H1 (cell line): ENCODE measurements at regions not wholly inside any gene's neighbourhood (a gene's known extent, or its start where the extent isn't known, plus 50 kb on each side); places are given as distances from the start of the nearest gene placed in this dataset.

Experiments used
- CBX5 ChIP-seq: fragments of 300-800, 300-1000 bp; sonication (generic); IDR thresholded peaks from 2 replicates; pipeline ENCODE4 v1.7.1; 2016; ENCODE audit warnings: antibody characterized with exemption, low read length, low read depth
- TBP ChIP-seq: IDR thresholded peaks from 2 replicates; pipeline ENCODE4 v1.6.1; 2011; ENCODE audit warnings: low read depth, low read length, improper control_type of control experiment
- TF ChIP-seq, protein P1 (sequence below): fragments of 300-600 bp; sonication (generic); IDR thresholded peaks from 2 replicates; pipeline ENCODE4 v1.7.1; 2012; ENCODE audit warnings: low read length, moderate library complexity, mild to moderate bottlenecking, inconsistent platforms; ENCODE audit not compliant: insufficient replicate concordance
- TF ChIP-seq, protein P2 (sequence below): IDR thresholded peaks from 2 replicates; pipeline ENCODE4 v1.6.1; 2012; ENCODE audit warnings: inconsistent platforms

DNA sequence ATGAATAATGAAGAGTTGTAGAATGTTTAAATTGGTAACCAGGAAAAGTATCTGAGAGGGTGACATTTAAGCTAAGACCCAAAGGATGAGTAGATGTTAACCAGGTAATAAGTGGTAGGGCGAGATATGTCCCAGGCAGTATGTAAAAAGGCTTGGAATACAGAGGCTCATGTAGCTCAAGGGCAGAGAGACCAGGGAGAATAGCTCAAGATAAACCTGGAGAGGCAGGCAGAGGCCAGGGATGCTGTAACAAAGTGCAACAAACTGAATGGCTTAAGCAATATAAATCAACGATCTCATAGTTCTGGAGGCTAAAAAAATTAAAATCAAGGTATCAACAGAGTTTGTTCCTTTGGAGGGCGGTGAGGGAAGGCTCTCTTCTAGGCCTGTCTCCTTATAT is 660.8 kb downstream of the KLHL13 start (continued):
- TF ChIP-seq, protein P1, sequence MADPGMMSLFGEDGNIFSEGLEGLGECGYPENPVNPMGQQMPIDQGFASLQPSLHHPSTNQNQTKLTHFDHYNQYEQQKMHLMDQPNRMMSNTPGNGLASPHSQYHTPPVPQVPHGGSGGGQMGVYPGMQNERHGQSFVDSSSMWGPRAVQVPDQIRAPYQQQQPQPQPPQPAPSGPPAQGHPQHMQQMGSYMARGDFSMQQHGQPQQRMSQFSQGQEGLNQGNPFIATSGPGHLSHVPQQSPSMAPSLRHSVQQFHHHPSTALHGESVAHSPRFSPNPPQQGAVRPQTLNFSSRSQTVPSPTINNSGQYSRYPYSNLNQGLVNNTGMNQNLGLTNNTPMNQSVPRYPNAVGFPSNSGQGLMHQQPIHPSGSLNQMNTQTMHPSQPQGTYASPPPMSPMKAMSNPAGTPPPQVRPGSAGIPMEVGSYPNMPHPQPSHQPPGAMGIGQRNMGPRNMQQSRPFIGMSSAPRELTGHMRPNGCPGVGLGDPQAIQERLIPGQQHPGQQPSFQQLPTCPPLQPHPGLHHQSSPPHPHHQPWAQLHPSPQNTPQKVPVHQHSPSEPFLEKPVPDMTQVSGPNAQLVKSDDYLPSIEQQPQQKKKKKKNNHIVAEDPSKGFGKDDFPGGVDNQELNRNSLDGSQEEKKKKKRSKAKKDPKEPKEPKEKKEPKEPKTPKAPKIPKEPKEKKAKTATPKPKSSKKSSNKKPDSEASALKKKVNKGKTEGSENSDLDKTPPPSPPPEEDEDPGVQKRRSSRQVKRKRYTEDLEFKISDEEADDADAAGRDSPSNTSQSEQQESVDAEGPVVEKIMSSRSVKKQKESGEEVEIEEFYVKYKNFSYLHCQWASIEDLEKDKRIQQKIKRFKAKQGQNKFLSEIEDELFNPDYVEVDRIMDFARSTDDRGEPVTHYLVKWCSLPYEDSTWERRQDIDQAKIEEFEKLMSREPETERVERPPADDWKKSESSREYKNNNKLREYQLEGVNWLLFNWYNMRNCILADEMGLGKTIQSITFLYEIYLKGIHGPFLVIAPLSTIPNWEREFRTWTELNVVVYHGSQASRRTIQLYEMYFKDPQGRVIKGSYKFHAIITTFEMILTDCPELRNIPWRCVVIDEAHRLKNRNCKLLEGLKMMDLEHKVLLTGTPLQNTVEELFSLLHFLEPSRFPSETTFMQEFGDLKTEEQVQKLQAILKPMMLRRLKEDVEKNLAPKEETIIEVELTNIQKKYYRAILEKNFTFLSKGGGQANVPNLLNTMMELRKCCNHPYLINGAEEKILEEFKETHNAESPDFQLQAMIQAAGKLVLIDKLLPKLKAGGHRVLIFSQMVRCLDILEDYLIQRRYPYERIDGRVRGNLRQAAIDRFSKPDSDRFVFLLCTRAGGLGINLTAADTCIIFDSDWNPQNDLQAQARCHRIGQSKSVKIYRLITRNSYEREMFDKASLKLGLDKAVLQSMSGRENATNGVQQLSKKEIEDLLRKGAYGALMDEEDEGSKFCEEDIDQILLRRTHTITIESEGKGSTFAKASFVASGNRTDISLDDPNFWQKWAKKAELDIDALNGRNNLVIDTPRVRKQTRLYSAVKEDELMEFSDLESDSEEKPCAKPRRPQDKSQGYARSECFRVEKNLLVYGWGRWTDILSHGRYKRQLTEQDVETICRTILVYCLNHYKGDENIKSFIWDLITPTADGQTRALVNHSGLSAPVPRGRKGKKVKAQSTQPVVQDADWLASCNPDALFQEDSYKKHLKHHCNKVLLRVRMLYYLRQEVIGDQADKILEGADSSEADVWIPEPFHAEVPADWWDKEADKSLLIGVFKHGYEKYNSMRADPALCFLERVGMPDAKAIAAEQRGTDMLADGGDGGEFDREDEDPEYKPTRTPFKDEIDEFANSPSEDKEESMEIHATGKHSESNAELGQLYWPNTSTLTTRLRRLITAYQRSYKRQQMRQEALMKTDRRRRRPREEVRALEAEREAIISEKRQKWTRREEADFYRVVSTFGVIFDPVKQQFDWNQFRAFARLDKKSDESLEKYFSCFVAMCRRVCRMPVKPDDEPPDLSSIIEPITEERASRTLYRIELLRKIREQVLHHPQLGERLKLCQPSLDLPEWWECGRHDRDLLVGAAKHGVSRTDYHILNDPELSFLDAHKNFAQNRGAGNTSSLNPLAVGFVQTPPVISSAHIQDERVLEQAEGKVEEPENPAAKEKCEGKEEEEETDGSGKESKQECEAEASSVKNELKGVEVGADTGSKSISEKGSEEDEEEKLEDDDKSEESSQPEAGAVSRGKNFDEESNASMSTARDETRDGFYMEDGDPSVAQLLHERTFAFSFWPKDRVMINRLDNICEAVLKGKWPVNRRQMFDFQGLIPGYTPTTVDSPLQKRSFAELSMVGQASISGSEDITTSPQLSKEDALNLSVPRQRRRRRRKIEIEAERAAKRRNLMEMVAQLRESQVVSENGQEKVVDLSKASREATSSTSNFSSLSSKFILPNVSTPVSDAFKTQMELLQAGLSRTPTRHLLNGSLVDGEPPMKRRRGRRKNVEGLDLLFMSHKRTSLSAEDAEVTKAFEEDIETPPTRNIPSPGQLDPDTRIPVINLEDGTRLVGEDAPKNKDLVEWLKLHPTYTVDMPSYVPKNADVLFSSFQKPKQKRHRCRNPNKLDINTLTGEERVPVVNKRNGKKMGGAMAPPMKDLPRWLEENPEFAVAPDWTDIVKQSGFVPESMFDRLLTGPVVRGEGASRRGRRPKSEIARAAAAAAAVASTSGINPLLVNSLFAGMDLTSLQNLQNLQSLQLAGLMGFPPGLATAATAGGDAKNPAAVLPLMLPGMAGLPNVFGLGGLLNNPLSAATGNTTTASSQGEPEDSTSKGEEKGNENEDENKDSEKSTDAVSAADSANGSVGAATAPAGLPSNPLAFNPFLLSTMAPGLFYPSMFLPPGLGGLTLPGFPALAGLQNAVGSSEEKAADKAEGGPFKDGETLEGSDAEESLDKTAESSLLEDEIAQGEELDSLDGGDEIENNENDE = no peak
- no peak for TF ChIP-seq CBX5
- TF ChIP-seq TBP = no peak
- TF ChIP-seq, protein P2, sequence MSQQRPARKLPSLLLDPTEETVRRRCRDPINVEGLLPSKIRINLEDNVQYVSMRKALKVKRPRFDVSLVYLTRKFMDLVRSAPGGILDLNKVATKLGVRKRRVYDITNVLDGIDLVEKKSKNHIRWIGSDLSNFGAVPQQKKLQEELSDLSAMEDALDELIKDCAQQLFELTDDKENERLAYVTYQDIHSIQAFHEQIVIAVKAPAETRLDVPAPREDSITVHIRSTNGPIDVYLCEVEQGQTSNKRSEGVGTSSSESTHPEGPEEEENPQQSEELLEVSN = no peak
